Naive thymus-derived CD8-positive, alpha-beta T cell (primary cell): ENCODE measurements at regions not wholly inside any gene's neighbourhood (a gene's known extent, or its start where the extent isn't known, plus 50 kb on each side); places are given as distances from the start of the nearest gene placed in this dataset.
"Not testable (repeated sequence)": the region's sequence is repeated elsewhere in the genome, so short reads cannot be mapped to it uniquely, and the experiment has no call there.

ENCODE experiments used
- ATAC-seq, 2 donors: fragments of 150-1000 bp; cut with Tn5 transposase in 1 of 2; sonication (Bioruptor Pico), chemical (Tn5 transposase) in 1 of 2; 1 replicate in 1 of 2; 2 replicates in 1 of 2; pipeline ENCODE4 v1.10.0; 2021; ENCODE audit warnings: mild to moderate bottlenecking in 2 of 2, moderate library complexity in 2 of 2
- POLR2A ChIA-PET: fragments of 350-600 bp; sonication (Branson Sonifier 250); formaldehyde crosslinking; loops from one replicate; lab custom pipeline; 2021; ENCODE audit warnings: antibody characterized with exemption; lab: Charles Lee
- DNase-seq, 10 donors: peaks; one replicate each; pipeline versions ENCODE4 v3.0.0 to v3.0.0-alpha.2; 2020 to 2022
- H3K27ac Mint-ChIP-seq, 10 donors: one replicate each; pipeline ENCODE4 v1.8.0; 2020 to 2022; ENCODE audit warnings: mild to moderate bottlenecking in 10 of 10, mixed read lengths in 10 of 10, moderate library complexity in 4 of 10, inconsistent platforms in 1 of 10
- H3K27me3 Mint-ChIP-seq, 5 donors: one replicate each; pipeline ENCODE4 v1.8.0; 2021 to 2022; ENCODE audit warnings: mixed read lengths in 5 of 5
- H3K36me3 Mint-ChIP-seq, 3 donors: one replicate each; pipeline ENCODE4 v1.8.0; 2020 to 2022; ENCODE audit warnings: mixed read lengths in 3 of 3, mild to moderate bottlenecking in 2 of 3, inconsistent platforms in 1 of 3
- H3K4me1 Mint-ChIP-seq, 4 donors: one replicate each; pipeline ENCODE4 v1.8.0; 2021 to 2022; ENCODE audit warnings: mixed read lengths in 4 of 4
- H3K4me3 Mint-ChIP-seq, 10 donors: one replicate each; pipeline ENCODE4 v1.8.0; 2020 to 2022; ENCODE audit warnings: mild to moderate bottlenecking in 10 of 10, mixed read lengths in 10 of 10, moderate library complexity in 6 of 10, inconsistent platforms in 1 of 10
- H3K9me3 Mint-ChIP-seq, 9 donors: one replicate each; pipeline ENCODE4 v1.8.0; 2020 to 2022; ENCODE audit warnings: mixed read lengths in 9 of 9, mild to moderate bottlenecking in 3 of 9, inconsistent platforms in 1 of 9, moderate library complexity in 1 of 9

DNA sequence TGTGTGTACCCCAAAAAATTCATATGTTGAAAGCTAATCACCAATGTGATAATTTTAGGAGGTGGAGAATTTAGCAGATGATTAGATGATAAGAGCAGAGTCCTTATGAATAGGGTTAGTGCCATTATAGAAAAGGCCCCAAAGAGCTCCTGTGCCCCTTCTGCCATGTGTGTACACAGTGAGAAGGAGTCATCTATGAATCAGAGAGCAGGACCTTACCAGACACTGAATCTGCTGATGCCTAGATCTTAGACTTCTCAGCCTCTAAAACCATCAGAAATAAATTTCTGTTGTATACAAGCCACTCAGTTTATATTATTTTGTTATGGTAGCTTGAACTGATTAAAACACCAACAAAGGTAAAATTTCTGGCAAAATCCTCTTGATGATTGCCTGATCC lies 560.0 kb upstream of the CDH2 start:
- no peaks in the 10 kb centered on the region for H3K36me3 Mint-ChIP-seq
- H3K27ac Mint-ChIP-seq = no peak overlapping the region
- H3K4me1 Mint-ChIP-seq = no peaks in the 10 kb centered on the region
- DNase-seq (no peak), ATAC-seq (no peak)
- no peak overlapping the region for H3K4me3 Mint-ChIP-seq
- POLR2A ChIA-PET = no interaction called here
- no peaks in the 10 kb centered on the region for H3K27me3 Mint-ChIP-seq
- peaks cover 0 to 13% (median 3%) of the 10 kb centered on the region in 9 donors for H3K9me3 Mint-ChIP-seq

DNA sequence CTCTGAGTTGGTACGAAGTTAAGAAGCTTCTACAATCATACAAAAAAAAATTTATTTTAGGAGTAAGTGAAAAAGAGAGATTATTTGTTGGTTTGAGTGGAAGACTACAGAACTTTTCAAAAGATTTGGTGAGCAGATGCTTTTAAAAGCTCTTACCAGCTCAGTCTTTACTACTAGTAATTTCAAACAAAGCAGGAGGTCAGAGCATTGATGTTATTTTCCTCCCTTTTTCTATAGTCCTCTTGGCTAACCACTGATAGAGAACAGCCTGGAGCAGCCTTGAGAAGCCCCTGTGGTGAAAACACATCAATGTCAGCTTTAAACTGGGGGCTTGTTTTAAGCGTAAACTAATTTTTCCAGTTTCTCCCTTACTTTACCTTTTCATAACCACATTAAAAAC lies 559.3 kb upstream of the CDH2 start:
- H3K4me3 Mint-ChIP-seq = no peak overlapping the region
- ATAC-seq = no peak
- peaks cover 0 to 13% (median 4%) of the 10 kb centered on the region in 9 donors for H3K9me3 Mint-ChIP-seq
- POLR2A ChIA-PET = no interaction called here
- no peak for DNase-seq
- H3K27ac Mint-ChIP-seq = no peak overlapping the region
- H3K27me3 Mint-ChIP-seq = no peaks in the 10 kb centered on the region
- H3K36me3 Mint-ChIP-seq = no peaks in the 10 kb centered on the region
- no peaks in the 10 kb centered on the region for H3K4me1 Mint-ChIP-seq

DNA sequence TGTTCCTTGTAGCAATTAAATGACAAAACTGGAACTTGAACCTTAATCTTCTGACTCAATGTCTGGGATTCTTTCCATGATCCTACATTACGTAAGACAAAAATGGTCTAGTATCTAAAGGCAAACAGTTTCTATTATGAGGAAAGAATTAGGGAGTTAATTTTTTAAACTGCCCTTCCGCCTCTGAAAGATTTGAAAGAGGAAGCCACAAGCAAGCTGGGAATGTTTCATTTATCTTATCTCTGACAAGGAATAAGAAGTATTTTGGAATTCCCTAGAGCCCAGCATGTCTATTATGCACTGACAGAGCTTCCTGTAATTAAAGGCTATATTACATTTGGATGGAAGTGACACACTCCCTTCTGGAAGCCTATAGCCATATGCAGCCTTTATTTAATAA lies 558.8 kb upstream of the CDH2 start:
- Mint-ChIP-seq H3K36me3 (no peaks in the 10 kb centered on the region), H3K27me3 (no peaks in the 10 kb centered on the region), H3K4me1 (no peaks in the 10 kb centered on the region), H3K4me3 (no peak overlapping the region), H3K9me3 (peaks cover 0 to 11% (median 4%) of the 10 kb centered on the region in 9 donors), H3K27ac (no peak overlapping the region)
- DNase-seq (no peak), ATAC-seq (no peak)
- POLR2A ChIA-PET = no interaction called here

DNA sequence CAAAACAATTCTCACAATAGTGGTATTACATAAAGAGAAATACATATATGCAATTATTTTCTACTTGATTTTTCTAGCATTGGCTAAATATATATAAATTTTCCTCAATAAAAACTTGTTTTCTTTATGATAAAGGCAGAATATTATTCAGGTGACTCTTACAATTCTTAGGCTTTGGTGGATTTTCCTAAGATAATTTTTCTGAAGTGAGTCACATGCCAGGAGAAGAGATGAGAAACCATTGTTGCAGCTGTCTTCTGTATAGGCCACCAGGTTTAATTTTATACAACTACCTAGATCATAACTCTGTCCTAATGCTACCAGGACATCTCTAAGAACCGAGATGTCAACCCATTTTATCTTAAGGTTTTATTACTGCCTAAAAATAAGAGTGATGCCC lies 552.4 kb upstream of the CDH2 start:
- Mint-ChIP-seq H3K4me3 (no peak overlapping the region), H3K9me3 (peaks cover 0 to 11% (median 5%) of the 10 kb centered on the region in 9 donors), H3K27me3 (no peaks in the 10 kb centered on the region), H3K4me1 (no peaks in the 10 kb centered on the region), H3K36me3 (no peaks in the 10 kb centered on the region), H3K27ac (no peak overlapping the region)
- POLR2A ChIA-PET = no interaction called here
- ATAC-seq (no peak), DNase-seq (no peak)

DNA sequence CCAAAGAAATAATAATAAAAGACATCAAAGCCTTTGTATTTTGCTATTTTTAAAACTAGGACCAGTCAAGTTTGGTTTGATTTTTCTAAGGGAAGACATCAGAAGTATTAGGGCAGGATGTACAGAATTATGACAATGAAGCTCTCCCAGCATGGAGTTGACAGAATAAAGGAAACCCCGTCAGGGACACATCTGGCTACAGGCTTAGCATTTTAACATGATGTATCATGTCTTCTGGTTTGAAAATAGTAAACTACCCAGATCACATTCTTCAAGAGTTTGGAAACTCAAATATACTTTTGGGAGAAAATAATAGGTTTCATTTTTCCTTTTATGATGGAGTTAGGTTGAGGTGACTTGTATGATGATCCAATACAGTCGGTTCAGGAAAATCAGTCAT lies 552.0 kb upstream of the CDH2 start:
- Mint-ChIP-seq H3K27ac (no peak overlapping the region), H3K36me3 (no peaks in the 10 kb centered on the region), H3K4me3 (no peak overlapping the region), H3K9me3 (peaks cover 0 to 11% (median 5%) of the 10 kb centered on the region in 9 donors), H3K27me3 (no peaks in the 10 kb centered on the region), H3K4me1 (no peaks in the 10 kb centered on the region)
- ATAC-seq (no peak), DNase-seq (no peak)
- POLR2A ChIA-PET = no interaction called here

DNA sequence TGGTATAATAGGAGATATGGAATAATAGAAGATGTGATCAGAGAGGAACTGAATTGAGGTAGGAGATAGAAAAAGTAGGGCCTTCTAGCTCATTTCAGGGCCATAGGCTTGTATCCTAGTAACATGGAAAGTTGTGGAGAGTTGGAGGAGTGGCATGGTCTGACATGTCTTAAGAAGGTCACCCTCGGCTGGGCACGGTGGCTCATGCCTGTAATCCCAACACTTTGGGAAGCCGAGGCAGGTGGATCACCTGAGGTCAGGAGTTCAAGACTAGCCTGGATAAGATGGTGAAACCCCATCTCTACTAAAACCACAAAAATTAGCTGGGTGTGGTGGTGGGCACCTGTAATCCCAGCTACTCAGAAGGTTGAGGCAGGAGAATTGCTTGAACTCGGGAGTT lies 550.3 kb upstream of the CDH2 start:
- POLR2A ChIA-PET, H3K27me3 Mint-ChIP-seq, H3K36me3 Mint-ChIP-seq, ATAC-seq, DNase-seq, H3K4me3 Mint-ChIP-seq, H3K27ac Mint-ChIP-seq, H3K4me1 Mint-ChIP-seq: not testable (repeated sequence)
- peaks cover 0 to 13% (median 1%) of the 10 kb centered on the region in 9 donors for H3K9me3 Mint-ChIP-seq

DNA sequence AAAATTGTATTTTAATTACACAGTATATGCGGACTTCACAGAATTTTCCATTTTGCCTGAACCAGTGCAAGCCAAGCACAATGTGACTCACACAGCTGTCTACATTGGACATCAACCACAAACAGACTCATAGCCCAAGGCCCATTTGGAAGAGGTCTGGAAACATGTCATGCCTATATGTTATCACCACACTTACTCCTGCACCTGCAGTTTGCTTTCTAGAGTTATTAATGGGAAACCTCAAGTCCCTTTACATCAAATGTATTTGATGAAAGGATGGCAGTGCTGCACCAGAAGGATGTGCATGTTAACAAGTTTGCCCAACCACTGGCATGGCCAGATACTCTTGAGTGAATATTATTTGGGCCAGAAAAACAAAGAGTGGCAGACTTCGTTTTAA lies 548.9 kb upstream of the CDH2 start:
- H3K9me3 Mint-ChIP-seq = peaks cover 0 to 16% (median 0%) of the 10 kb centered on the region in 9 donors
- no peak overlapping the region for H3K4me3 Mint-ChIP-seq
- DNase-seq (no peak), ATAC-seq (no peak)
- POLR2A ChIA-PET = no interaction called here
- no peaks in the 10 kb centered on the region for H3K4me1 Mint-ChIP-seq
- no peaks in the 10 kb centered on the region for H3K36me3 Mint-ChIP-seq
- no peaks in the 10 kb centered on the region for H3K27me3 Mint-ChIP-seq
- H3K27ac Mint-ChIP-seq = no peak overlapping the region

DNA sequence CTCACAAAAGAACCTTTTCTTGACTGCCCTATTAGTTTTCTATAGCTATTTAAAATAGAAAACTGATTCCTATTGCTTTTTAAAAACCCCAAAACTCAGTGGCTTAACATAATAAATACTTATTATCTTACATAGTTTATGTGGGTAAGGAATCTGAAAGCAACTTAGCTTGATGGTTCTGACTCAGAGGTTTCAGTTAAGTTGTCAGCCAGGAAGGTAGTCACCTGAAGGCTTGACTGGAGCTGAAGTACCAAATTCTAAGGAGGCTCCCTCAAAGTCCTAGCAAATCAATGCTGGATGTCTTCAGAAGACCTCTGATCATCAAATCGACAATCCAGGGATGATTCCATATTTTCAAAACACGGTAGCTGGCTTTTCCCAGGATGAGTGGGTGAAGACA lies 546.6 kb upstream of the CDH2 start:
- no peak for ATAC-seq
- Mint-ChIP-seq H3K27ac (no peak overlapping the region), H3K4me3 (no peak overlapping the region), H3K4me1 (no peaks in the 10 kb centered on the region), H3K27me3 (no peaks in the 10 kb centered on the region), H3K9me3 (peaks cover 0 to 16% (median 1%) of the 10 kb centered on the region in 9 donors), H3K36me3 (no peaks in the 10 kb centered on the region)
- no peak for DNase-seq
- POLR2A ChIA-PET = no interaction called here

DNA sequence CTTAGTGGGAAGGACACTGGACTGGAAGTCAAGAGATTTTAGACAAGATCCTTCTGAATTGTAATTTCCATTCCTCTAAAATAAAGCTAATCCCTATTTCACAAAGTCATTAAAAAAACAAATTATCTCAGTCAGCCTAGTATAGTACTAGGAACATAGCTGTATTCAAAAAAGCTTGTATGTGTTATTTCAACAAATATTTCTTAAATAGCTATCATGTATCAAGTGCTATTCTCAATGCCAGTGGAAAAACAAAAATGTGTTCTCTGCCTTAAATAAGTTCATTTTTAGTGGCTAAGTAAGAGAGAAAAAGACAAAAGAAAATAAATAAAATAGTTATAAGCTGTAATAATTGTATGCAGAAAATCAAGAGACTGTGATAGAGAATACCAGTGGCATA lies 541.8 kb upstream of the CDH2 start:
- DNase-seq = no peak
- peaks cover 0 to 36% (median 3%) of the 10 kb centered on the region in 9 donors for H3K9me3 Mint-ChIP-seq
- H3K4me3 Mint-ChIP-seq = no peak overlapping the region
- no peak overlapping the region for H3K27ac Mint-ChIP-seq
- no peaks in the 10 kb centered on the region for H3K36me3 Mint-ChIP-seq
- no peaks in the 10 kb centered on the region for H3K27me3 Mint-ChIP-seq
- no peak for ATAC-seq
- POLR2A ChIA-PET = no interaction called here
- no peaks in the 10 kb centered on the region for H3K4me1 Mint-ChIP-seq

DNA sequence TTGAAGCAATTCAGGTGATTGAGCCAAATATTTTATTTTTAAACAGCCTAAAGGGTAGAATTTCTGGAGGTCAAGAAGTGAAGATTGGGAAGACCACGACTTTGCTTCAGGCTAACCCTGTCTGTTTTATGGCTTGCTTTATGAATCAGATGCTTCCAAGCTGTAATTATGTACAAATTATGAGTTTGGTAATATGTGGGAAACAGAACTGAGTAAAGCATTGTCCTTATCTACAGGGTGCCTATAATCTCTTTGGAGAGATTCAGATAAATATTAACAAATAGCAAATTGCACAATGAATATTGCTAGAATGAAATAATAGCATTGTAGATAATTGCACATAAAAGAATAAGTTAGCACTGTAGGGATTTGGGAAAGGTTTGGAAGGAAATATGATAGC lies 539.4 kb upstream of the CDH2 start:
- peaks cover 0 to 42% (median 3%) of the 10 kb centered on the region in 9 donors for H3K9me3 Mint-ChIP-seq
- ATAC-seq (no peak), DNase-seq (no peak)
- H3K27ac Mint-ChIP-seq = no peak overlapping the region
- H3K36me3 Mint-ChIP-seq = no peaks in the 10 kb centered on the region
- no peaks in the 10 kb centered on the region for H3K4me1 Mint-ChIP-seq
- H3K27me3 Mint-ChIP-seq = no peaks in the 10 kb centered on the region
- POLR2A ChIA-PET = no interaction called here
- no peak overlapping the region for H3K4me3 Mint-ChIP-seq

DNA sequence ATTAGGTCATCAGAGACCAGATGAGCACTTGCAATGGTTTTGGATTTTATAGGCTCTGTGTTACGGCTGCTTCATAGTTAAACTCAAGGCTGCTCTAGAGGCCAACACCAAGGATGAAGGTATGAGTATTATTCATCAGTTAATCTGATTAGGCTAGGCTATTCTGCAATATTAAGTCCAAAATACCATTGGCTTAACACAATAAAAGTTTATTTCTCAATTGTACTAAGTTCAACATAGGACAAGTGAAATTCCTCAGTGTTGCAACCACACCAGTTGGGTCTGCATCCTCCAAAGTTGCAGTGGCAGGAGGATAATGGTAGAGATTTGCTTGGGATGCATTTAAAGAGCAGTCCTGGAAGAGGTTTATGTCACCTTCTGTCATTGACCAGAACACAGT lies 538.3 kb upstream of the CDH2 start:
- no peak for DNase-seq
- Mint-ChIP-seq H3K4me1 (no peaks in the 10 kb centered on the region), H3K27ac (no peak overlapping the region), H3K4me3 (no peak overlapping the region), H3K27me3 (no peaks in the 10 kb centered on the region), H3K36me3 (no peaks in the 10 kb centered on the region), H3K9me3 (peaks cover 0 to 42% (median 3%) of the 10 kb centered on the region in 9 donors)
- ATAC-seq = no peak
- POLR2A ChIA-PET = no interaction called here

DNA sequence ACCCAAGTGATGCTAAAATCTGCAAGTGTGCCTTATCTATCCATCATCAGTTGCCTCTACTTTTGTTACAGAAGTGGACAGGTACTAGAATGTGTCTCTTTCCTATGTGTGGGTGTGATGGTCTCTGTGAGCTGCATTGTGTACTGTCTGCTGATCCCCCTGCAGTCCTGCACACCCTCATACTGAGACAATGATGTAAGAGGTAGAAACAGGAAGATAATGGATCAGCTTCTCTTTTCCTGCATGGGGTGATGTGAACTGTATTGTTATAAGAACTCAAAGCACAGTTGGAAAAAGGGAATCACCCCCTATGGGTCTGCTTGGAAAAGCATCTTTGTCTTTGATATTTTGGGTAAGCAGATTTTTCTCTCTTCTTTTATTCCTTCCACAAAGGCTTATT lies 537.6 kb upstream of the CDH2 start:
- POLR2A ChIA-PET = no interaction called here
- Mint-ChIP-seq H3K4me3 (no peak overlapping the region), H3K36me3 (no peaks in the 10 kb centered on the region), H3K27me3 (no peaks in the 10 kb centered on the region), H3K4me1 (no peaks in the 10 kb centered on the region), H3K27ac (no peak overlapping the region), H3K9me3 (peaks cover 0 to 42% (median 3%) of the 10 kb centered on the region in 9 donors)
- no peak for DNase-seq
- no peak for ATAC-seq

DNA sequence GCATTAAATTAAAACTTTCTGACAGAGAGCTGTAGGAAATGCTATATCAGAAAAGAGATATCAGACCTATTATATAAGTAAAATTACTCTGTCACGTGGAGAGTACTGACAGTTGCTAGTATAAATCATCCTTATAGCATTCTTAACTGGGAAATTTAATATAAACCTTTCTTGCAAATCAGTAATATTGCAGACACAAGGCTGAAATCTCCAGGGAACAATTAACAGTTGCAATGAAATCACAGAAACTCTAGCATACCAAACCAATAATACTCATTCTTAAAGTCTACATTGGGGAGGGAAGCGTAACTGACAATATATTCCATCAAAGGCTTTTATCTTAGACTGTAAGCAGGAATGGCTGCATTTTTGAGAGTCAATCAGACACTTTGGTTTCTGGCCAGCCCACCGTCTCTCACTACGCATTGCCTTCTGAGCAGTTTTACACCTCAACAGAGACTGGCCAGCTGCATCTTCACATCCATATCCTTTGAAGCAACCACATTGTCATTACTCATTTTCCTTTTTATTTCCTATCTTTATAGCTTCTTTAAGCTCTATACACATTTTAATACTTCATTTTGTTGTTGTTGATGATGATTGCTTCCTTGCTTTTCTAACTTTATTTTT lies 536.0 kb upstream of the CDH2 start:
- POLR2A ChIA-PET = no interaction called here
- H3K4me3 Mint-ChIP-seq = no peak overlapping the region
- ATAC-seq = no peak

DNA sequence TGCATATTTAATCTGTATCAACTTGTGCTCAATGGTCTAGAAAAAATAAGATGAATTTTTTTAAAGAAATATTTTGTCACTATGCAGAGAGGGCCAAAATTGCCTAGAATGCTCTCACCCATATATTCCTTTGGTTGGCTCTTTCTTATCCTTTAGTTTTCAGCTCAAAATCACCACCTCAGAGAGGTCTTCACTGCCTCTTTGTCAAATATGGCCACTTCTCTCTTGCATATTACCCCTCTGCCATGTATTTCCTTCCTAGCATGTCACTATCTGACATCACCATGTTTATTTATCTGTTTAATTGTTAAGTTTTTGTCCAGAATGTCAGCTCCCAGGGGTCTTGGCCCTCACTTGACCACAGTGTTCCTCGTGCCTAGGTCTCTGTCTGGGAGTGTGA lies 535.2 kb upstream of the CDH2 start:
- no peaks in the 10 kb centered on the region for H3K27me3 Mint-ChIP-seq
- ATAC-seq (no peak), DNase-seq (no peak)
- no peaks in the 10 kb centered on the region for H3K4me1 Mint-ChIP-seq
- H3K27ac Mint-ChIP-seq = no peak overlapping the region
- peaks cover 0 to 33% (median 2%) of the 10 kb centered on the region in 9 donors for H3K9me3 Mint-ChIP-seq
- H3K36me3 Mint-ChIP-seq = no peaks in the 10 kb centered on the region
- no peak overlapping the region for H3K4me3 Mint-ChIP-seq
- POLR2A ChIA-PET = no interaction called here

More for the DNA sequence above, 536.0 kb upstream of the CDH2 start:
- H3K36me3 Mint-ChIP-seq = no peaks in the 10 kb centered on the region
- no peak for DNase-seq
- no peaks in the 10 kb centered on the region for H3K27me3 Mint-ChIP-seq
- H3K4me1 Mint-ChIP-seq = no peaks in the 10 kb centered on the region
- H3K9me3 Mint-ChIP-seq = peaks cover 0 to 40% (median 2%) of the 10 kb centered on the region in 9 donors
- H3K27ac Mint-ChIP-seq = no peak overlapping the region
